HepG2 (cell line): ENCODE measurements at regions not wholly inside any gene's neighbourhood (a gene's known extent, or its start where the extent isn't known, plus 50 kb on each side); places are given as distances from the start of the nearest gene placed in this dataset.

ENCODE experiments used
- ATAC-seq: fragments of 200-7000 bp; cut with Tn5 transposase; 3 replicates; pipeline ENCODE4 v1.9.1; 2020; ENCODE audit warnings: mild to moderate bottlenecking, moderate library complexity
- BruUV-seq: library from RNA; stranded (reverse); fragments of 400-500 nt; replicated peaks from 2 replicates; lab custom pipeline; 2021; lab: Mats Ljungman, UMichigan
- CTCF ChIA-PET: fragments of 300-600 bp; formaldehyde crosslinking; extraction: SDS; loops from one replicate; lab custom pipeline; 2021; ENCODE audit warnings: low total read pairs, inconsistent platforms, low intra/inter-chr PET ratio; lab: Yijun Ruan, JAX
- POLR2A ChIA-PET: fragments of 350-600 bp; sonication (Branson Sonifier 250); formaldehyde crosslinking; loops from one replicate; lab custom pipeline; 2020; ENCODE audit warnings: antibody characterized with exemption, inconsistent platforms; lab: Yijun Ruan, JAX
- DNase-seq: peaks from one replicate; pipeline ENCODE4 v3.0.0-alpha.2; 2015; ENCODE audit warnings: low spot score
- FAIRE-seq: peaks from 3 replicates; lab custom pipeline; 2011; peaks lifted over from hg19 to GRCh38; lab: Jason Lieb, UNC
- H2AFZ ChIP-seq: one replicate; pipeline ENCODE4 v1.6.1; 2011; ENCODE audit warnings: low read length, inconsistent platforms
- H3K27ac ChIP-seq: fragments of 300-600 bp; 3 replicates; pipeline ENCODE4 v1.8.0; 2011; ENCODE audit warnings: mixed run types, mild to moderate bottlenecking, mixed read lengths, low read length, inconsistent platforms; ENCODE audit not compliant: insufficient read depth; ENCODE audit errors: extremely low read length
- H3K27me3 ChIP-seq, 2 experiments: fragments of 200-600 bp in 1 of 2; 2 replicates in 1 of 2; 3 replicates in 1 of 2; pipeline versions ENCODE4 v1.6.0 to v1.8.0; 2011; ENCODE audit warnings: low read length in 2 of 2, mild to moderate bottlenecking in 2 of 2, moderate library complexity in 2 of 2, inconsistent platforms in 1 of 2; ENCODE audit not compliant: insufficient read depth in 2 of 2, control insufficient read depth in 1 of 2
- H3K36me3 ChIP-seq, 2 experiments: fragments of 200-600 bp in 1 of 2; replicated peaks in 1 of 2; 2 replicates in 1 of 2; 3 replicates in 1 of 2; pipeline versions ENCODE4 v1.5.1 to v1.8.0; 2011; ENCODE audit warnings: low read length in 2 of 2, inconsistent platforms in 1 of 2; ENCODE audit not compliant: insufficient read depth in 2 of 2, control insufficient read depth in 1 of 2
- H3K4me1 ChIP-seq: 2 replicates; pipeline ENCODE4 v1.5.1; 2012; ENCODE audit warnings: low read length, inconsistent platforms; ENCODE audit not compliant: insufficient read depth
- H3K4me2 ChIP-seq: 2 replicates; pipeline ENCODE4 v1.6.0; 2011; ENCODE audit warnings: low read depth, low read length, inconsistent platforms
- H3K4me3 ChIP-seq, 3 experiments: fragments of 200-600 bp in 1 of 3; sonication (generic), shearing (Covaris generic) in 1 of 3; replicated peaks in 1 of 3; 2 replicates each; pipeline ENCODE4 v1.5.1; 2011 to 2016; ENCODE audit warnings: low read length in 3 of 3, inconsistent platforms in 2 of 3, low read depth in 2 of 3, mild to moderate bottlenecking in 2 of 3, control low read depth in 1 of 3, mixed read lengths in 1 of 3; ENCODE audit not compliant: insufficient read depth in 1 of 3
- H3K79me2 ChIP-seq: one replicate; pipeline ENCODE4 v1.6.1; 2011; ENCODE audit warnings: low read length, inconsistent platforms; ENCODE audit not compliant: insufficient read depth
- H3K9ac ChIP-seq: 2 replicates; pipeline ENCODE4 v1.6.0; 2011; ENCODE audit warnings: mild to moderate bottlenecking, low read depth, low read length, inconsistent platforms; ENCODE audit not compliant: insufficient read depth
- H3K9me3 ChIP-seq: 2 replicates; pipeline ENCODE4 v1.5.1; 2012; ENCODE audit warnings: mild to moderate bottlenecking, low read length
- H4K20me1 ChIP-seq: 2 replicates; pipeline ENCODE4 v1.6.0; 2011; ENCODE audit warnings: inconsistent platforms, mild to moderate bottlenecking, low read length, moderate library complexity; ENCODE audit not compliant: insufficient read depth
- EHMT2 ChIP-seq: fragments of 200-600 bp; sonication (generic); IDR thresholded peaks from 2 replicates; pipeline ENCODE4 v1.7.0; 2017; ENCODE audit warnings: antibody characterized with exemption, low read depth, low read length, borderline replicate concordance
- HMG20A ChIP-seq: IDR thresholded peaks from 2 replicates; pipeline ENCODE4 v1.6.1; 2016; ENCODE audit warnings: borderline replicate concordance
- KDM6A ChIP-seq: IDR thresholded peaks from 2 replicates; pipeline ENCODE4 v1.6.1; 2016; ENCODE audit warnings: low read depth
- NKX3-1 ChIP-seq: sonication (generic); formaldehyde crosslinking; IDR thresholded peaks from 2 replicates; pipeline ENCODE4 v1.5.0; 2020; ENCODE audit warnings: missing genetic modification reagents
- NR2F6 ChIP-seq, 2 experiments: IDR thresholded peaks; 2 replicates each; pipeline ENCODE4 v1.6.1; 2016; ENCODE audit warnings: antibody characterized with exemption in 1 of 2, mild to moderate bottlenecking in 1 of 2
- TARDBP ChIP-seq: sonication (generic); formaldehyde crosslinking; IDR thresholded peaks from 2 replicates; pipeline ENCODE4 v1.8.0; 2022; ENCODE audit warnings: mild to moderate bottlenecking, missing genetic modification reagents
- ZNF30 ChIP-seq: sonication (generic); formaldehyde crosslinking; IDR thresholded peaks from 2 replicates; pipeline ENCODE4 v1.5.0; 2020; ENCODE audit warnings: mild to moderate bottlenecking, missing genetic modification reagents
- ZNF326 ChIP-seq: sonication (generic); formaldehyde crosslinking; IDR thresholded peaks from 2 replicates; pipeline ENCODE4 v1.4.0; 2020; ENCODE audit warnings: missing genetic modification reagents, borderline replicate concordance
- ZSCAN25 ChIP-seq: sonication (generic); formaldehyde crosslinking; IDR thresholded peaks from 2 replicates; pipeline ENCODE4 v1.8.0; 2022; ENCODE audit warnings: mild to moderate bottlenecking, missing genetic modification reagents
- WGBS: methylation state at CpG from one replicate; pipeline ENCODE4 v1.1.6; 2017; ENCODE audit warnings: low lambda C conversion rate; 5-methylcytosine and 5-hydroxymethylcytosine counted together
- in situ Hi-C: cut with HindIII; loops from 2 replicates; pipeline ENCODE4 v1.10.0; 2017; ENCODE audit warnings: low pct_unique_long_range_greater_than_20kb; ENCODE audit not compliant: extremely low pct_ligation_motif_present
- intact Hi-C: fragments of 100-400 bp; cut with micrococcal nuclease; formaldehyde crosslinking; loops from one replicate; pipeline ENCODE4 v1.10.0; 2022; ENCODE audit not compliant: unreplicated experiment
- TF ChIP-seq, protein P1 (sequence below): sonication (generic); formaldehyde crosslinking; IDR thresholded peaks from 2 replicates; pipeline ENCODE4 v1.4.0; 2020; ENCODE audit warnings: low read depth, mild to moderate bottlenecking, missing genetic modification reagents
- TF ChIP-seq, protein P2 (sequence below): sonication (generic); formaldehyde crosslinking; IDR thresholded peaks from 2 replicates; pipeline ENCODE4 v1.4.0; 2020; ENCODE audit warnings: missing genetic modification reagents, low read depth, mild to moderate bottlenecking, borderline replicate concordance
- TF ChIP-seq, protein P3 (sequence below): IDR thresholded peaks from 2 replicates; pipeline ENCODE4 v1.6.1; 2016
- TF ChIP-seq, protein P4 (sequence below): sonication (generic); formaldehyde crosslinking; IDR thresholded peaks from 2 replicates; pipeline ENCODE4 v1.8.0; 2022; ENCODE audit warnings: mild to moderate bottlenecking, missing genetic modification reagents
- TF ChIP-seq, protein P5 (sequence below): sonication (generic); formaldehyde crosslinking; IDR thresholded peaks from 2 replicates; pipeline ENCODE4 v1.5.0; 2020; ENCODE audit warnings: mild to moderate bottlenecking, missing genetic modification reagents
- TF ChIP-seq, protein P6 (sequence below): sonication (generic); formaldehyde crosslinking; IDR thresholded peaks from 2 replicates; pipeline ENCODE4 v1.4.0; 2020; ENCODE audit warnings: missing genetic modification reagents, borderline replicate concordance

DNA sequence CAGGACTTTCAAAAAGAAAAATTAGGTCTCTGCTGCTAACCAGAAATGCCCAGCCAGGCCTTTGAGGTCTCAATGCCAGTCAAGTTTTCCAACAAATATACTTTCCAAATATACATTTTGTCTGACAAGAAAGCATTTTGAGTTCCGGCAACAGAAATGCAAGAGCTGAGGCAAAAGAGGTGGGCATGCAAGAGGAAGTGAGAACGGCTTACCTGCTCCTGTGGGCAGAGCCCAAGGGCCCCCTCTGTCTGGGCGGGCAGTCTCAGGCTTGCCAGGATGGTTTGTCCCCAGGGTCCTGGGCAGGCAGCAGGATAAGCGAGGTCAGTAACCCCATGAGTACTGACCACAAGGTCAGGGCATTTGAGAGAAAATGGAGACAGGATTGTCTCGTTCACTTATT lies 136.1 kb upstream of the TOPAZ1 start:
- ChIA-PET CTCF (no interaction called here), POLR2A (no interaction called here)
- Histone ChIP-seq H3K79me2 (no peaks in the 10 kb centered on the region), H3K27me3 (peaks cover 2 to 9% of the 10 kb centered on the region in 2 experiments; a peak in 2 of 5 replicates), H3K4me1 (no peaks in the 10 kb centered on the region), H3K9ac (no peak overlapping the region), H3K36me3 (no peaks in the 10 kb centered on the region), H3K27ac (no peak overlapping the region), H3K4me2 (no peak overlapping the region), H3K9me3 (no peaks in the 10 kb centered on the region), H3K4me3 (no peak overlapping the region), H2AFZ (no peak overlapping the region), H4K20me1 (no peaks in the 10 kb centered on the region)
- 39% methylated on average over 4 of the region's 5 CpGs for WGBS
- no peak for DNase-seq
- ATAC-seq, result no peak
- intact Hi-C loops, result no loop called here
- no TSS peak for BruUV-seq
- no peak for FAIRE-seq
- in situ Hi-C loops, result no loop called here
- TF ChIP-seq ZSCAN25 (no peak), KDM6A (CRISPR knock-in tag) (no peak), ZNF326 (no peak), TARDBP (CRISPR knock-in tag) (no peak), NR2F6 (IDR thresholded peaks at IDR 0.05) (no peak), NR2F6 (CRISPR knock-in tag; IDR thresholded peaks at IDR 0.05) (no peak), ZNF30 (no peak), NKX3-1 (CRISPR knock-in tag) (no peak), HMG20A (CRISPR knock-in tag) (no peak), EHMT2 (no peak)
- TF ChIP-seq, protein P1, sequence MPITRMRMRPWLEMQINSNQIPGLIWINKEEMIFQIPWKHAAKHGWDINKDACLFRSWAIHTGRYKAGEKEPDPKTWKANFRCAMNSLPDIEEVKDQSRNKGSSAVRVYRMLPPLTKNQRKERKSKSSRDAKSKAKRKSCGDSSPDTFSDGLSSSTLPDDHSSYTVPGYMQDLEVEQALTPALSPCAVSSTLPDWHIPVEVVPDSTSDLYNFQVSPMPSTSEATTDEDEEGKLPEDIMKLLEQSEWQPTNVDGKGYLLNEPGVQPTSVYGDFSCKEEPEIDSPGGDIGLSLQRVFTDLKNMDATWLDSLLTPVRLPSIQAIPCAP (CRISPR knock-in tag), result no peak
- TF ChIP-seq, protein P2, sequence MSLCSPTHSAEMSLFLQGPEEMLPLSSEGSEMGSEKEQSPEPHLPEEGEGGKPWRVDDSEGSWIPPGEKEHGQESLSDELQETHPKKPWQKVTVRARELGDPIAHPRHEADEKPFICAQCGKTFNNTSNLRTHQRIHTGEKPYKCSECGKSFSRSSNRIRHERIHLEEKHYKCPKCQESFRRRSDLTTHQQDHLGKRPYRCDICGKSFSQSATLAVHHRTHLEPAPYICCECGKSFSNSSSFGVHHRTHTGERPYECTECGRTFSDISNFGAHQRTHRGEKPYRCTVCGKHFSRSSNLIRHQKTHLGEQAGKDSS, result no peak
- TF ChIP-seq, protein P3, sequence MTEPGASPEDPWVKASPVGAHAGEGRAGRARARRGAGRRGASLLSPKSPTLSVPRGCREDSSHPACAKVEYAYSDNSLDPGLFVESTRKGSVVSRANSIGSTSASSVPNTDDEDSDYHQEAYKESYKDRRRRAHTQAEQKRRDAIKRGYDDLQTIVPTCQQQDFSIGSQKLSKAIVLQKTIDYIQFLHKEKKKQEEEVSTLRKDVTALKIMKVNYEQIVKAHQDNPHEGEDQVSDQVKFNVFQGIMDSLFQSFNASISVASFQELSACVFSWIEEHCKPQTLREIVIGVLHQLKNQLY (CRISPR knock-in tag), result no peak
- TF ChIP-seq, protein P4, sequence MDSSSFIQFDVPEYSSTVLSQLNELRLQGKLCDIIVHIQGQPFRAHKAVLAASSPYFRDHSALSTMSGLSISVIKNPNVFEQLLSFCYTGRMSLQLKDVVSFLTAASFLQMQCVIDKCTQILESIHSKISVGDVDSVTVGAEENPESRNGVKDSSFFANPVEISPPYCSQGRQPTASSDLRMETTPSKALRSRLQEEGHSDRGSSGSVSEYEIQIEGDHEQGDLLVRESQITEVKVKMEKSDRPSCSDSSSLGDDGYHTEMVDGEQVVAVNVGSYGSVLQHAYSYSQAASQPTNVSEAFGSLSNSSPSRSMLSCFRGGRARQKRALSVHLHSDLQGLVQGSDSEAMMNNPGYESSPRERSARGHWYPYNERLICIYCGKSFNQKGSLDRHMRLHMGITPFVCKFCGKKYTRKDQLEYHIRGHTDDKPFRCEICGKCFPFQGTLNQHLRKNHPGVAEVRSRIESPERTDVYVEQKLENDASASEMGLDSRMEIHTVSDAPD, result no peak
- TF ChIP-seq, protein P5, sequence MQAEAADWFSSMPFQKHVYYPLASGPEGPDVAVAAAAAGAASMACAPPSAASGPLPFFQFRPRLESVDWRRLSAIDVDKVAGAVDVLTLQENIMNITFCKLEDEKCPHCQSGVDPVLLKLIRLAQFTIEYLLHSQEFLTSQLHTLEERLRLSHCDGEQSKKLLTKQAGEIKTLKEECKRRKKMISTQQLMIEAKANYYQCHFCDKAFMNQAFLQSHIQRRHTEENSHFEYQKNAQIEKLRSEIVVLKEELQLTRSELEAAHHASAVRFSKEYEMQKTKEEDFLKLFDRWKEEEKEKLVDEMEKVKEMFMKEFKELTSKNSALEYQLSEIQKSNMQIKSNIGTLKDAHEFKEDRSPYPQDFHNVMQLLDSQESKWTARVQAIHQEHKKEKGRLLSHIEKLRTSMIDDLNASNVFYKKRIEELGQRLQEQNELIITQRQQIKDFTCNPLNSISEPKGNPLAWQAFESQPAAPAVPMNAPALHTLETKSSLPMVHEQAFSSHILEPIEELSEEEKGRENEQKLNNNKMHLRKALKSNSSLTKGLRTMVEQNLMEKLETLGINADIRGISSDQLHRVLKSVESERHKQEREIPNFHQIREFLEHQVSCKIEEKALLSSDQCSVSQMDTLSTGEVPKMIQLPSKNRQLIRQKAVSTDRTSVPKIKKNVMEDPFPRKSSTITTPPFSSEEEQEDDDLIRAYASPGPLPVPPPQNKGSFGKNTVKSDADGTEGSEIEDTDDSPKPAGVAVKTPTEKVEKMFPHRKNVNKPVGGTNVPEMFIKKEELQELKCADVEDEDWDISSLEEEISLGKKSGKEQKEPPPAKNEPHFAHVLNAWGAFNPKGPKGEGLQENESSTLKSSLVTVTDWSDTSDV (CRISPR knock-in tag), result no peak
- TF ChIP-seq, protein P6, sequence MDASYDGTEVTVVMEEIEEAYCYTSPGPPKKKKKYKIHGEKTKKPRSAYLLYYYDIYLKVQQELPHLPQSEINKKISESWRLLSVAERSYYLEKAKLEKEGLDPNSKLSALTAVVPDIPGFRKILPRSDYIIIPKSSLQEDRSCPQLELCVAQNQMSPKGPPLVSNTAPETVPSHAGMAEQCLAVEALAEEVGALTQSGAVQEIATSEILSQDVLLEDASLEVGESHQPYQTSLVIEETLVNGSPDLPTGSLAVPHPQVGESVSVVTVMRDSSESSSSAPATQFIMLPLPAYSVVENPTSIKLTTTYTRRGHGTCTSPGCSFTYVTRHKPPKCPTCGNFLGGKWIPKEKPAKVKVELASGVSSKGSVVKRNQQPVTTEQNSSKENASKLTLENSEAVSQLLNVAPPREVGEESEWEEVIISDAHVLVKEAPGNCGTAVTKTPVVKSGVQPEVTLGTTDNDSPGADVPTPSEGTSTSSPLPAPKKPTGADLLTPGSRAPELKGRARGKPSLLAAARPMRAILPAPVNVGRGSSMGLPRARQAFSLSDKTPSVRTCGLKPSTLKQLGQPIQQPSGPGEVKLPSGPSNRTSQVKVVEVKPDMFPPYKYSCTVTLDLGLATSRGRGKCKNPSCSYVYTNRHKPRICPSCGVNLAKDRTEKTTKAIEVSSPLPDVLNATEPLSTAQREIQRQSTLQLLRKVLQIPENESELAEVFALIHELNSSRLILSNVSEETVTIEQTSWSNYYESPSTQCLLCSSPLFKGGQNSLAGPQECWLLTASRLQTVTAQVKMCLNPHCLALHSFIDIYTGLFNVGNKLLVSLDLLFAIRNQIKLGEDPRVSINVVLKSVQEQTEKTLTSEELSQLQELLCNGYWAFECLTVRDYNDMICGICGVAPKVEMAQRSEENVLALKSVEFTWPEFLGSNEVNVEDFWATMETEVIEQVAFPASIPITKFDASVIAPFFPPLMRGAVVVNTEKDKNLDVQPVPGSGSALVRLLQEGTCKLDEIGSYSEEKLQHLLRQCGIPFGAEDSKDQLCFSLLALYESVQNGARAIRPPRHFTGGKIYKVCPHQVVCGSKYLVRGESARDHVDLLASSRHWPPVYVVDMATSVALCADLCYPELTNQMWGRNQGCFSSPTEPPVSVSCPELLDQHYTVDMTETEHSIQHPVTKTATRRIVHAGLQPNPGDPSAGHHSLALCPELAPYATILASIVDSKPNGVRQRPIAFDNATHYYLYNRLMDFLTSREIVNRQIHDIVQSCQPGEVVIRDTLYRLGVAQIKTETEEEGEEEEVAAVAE (CRISPR knock-in tag), result no peak
